SK-N-MC (cell line): ENCODE measurements at regions not wholly inside any gene's neighbourhood (a gene's known extent, or its start where the extent isn't known, plus 50 kb on each side); places are given as distances from the start of the nearest gene placed in this dataset.

Source experiments
- EZH2 ChIP-seq: fragments of 200-600 bp; sonication (generic); IDR thresholded peaks from one replicate; pipeline ENCODE4 v1.6.1; 2017; ENCODE audit warnings: antibody characterized with exemption
- FOXP2 ChIP-seq: optimal IDR thresholded peaks from 2 replicates; pipeline ENCODE3; 2011; ENCODE audit warnings: mild to moderate bottlenecking, moderate library complexity; ENCODE audit not compliant: insufficient read depth; ENCODE audit errors: extremely low read length, control extremely low read depth
- POLR2AphosphoS5 ChIP-seq: IDR thresholded peaks from 2 replicates; pipeline ENCODE4 v1.6.1; 2012; ENCODE audit warnings: mild to moderate bottlenecking, low read depth, low read length, borderline replicate concordance

- TF ChIP-seq POLR2AphosphoS5, result no peak
- no peak for TF ChIP-seq EZH2
- no peak for TF ChIP-seq FOXP2
Measured at GRCh38 chr7:22559829-22560489, 60.0 kb upstream of the STEAP1B start.
